ENCODE measurements at regions not wholly inside any gene's neighbourhood (a gene's known extent, or its start where the extent isn't known, plus 50 kb on each side); places are given as distances from the start of the nearest gene placed in this dataset.

- no peak for TF ChIP-seq CTCF (IDR thresholded peaks at IDR 0.05; ENCODE audit: control extremely low read depth in 1 of 3, insufficient read depth in 1 of 3, low read depth in 1 of 3, low read length in 3 of 3)
- no peak for TF ChIP-seq TAF1 (IDR thresholded peaks at IDR 0.05; ENCODE audit: low read depth, low read length)
- no peak for TF ChIP-seq MAX (IDR thresholded peaks at IDR 0.05)
- TF ChIP-seq JUND (IDR thresholded peaks at IDR 0.05; ENCODE audit: low read length) = no peak
- no peak for TF ChIP-seq EP300 (IDR thresholded peaks at IDR 0.05; ENCODE audit: borderline replicate concordance in 1 of 2, low read depth in 2 of 2, low read length in 2 of 2)
- TF ChIP-seq ATF3 (IDR thresholded peaks at IDR 0.05; ENCODE audit: insufficient read depth, low read depth, low read length) = no peak
- TF ChIP-seq EZH2 (IDR thresholded peaks at IDR 0.05; ENCODE audit: low read depth, low read length, severe bottlenecking) = no peak
These were observed 134.2 kb upstream of the LRFN2 start for GRCh38 chr6:40721271-40721952.
